ENCODE measurements at regions not wholly inside any gene's neighbourhood (a gene's known extent, or its start where the extent isn't known, plus 50 kb on each side); places are given as distances from the start of the nearest gene placed in this dataset.

DNA sequence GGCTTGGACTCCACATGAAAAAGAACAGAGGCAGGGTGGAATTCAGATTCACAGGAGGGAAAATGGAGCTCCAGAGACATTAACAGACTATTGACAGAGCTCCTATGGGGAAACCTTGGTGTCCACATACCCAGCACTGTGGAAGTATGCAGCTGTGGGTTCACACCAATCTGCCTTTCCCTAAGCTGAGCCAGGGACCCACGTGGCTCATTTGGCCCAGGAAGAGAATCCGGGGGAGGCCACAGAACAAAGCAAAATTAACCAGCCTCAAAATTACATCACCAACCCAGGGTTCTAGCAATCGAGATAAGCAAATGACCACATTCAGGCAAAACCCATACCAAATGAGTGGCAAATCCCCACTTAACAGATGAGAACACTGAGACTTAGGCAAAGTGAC, 105.8 kb upstream of the TWIST2 start:
- TF ChIP-seq, protein P1, sequence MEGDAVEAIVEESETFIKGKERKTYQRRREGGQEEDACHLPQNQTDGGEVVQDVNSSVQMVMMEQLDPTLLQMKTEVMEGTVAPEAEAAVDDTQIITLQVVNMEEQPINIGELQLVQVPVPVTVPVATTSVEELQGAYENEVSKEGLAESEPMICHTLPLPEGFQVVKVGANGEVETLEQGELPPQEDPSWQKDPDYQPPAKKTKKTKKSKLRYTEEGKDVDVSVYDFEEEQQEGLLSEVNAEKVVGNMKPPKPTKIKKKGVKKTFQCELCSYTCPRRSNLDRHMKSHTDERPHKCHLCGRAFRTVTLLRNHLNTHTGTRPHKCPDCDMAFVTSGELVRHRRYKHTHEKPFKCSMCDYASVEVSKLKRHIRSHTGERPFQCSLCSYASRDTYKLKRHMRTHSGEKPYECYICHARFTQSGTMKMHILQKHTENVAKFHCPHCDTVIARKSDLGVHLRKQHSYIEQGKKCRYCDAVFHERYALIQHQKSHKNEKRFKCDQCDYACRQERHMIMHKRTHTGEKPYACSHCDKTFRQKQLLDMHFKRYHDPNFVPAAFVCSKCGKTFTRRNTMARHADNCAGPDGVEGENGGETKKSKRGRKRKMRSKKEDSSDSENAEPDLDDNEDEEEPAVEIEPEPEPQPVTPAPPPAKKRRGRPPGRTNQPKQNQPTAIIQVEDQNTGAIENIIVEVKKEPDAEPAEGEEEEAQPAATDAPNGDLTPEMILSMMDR (IDR thresholded peaks at IDR 0.05; ENCODE audit: low read depth, low read length) = no peak

GRCh38 chr2:238742664-238743063, 105.2 kb upstream of the TWIST2 start:
- TF ChIP-seq, protein P1 (IDR thresholded peaks at IDR 0.05; ENCODE audit: low read depth, low read length) = no peak
- no peak for DNase-seq (ENCODE audit: low read depth, low spot score)
- H3K4me3 ChIP-seq (ENCODE audit: low read depth, low read length) = no peak overlapping the region
- in situ Hi-C loops (cut with HindIII; ENCODE audit: low sequenced_read_pairs) = no loop called here

More for the DNA sequence above, 105.8 kb upstream of the TWIST2 start:
- in situ Hi-C loops (cut with HindIII; ENCODE audit: low sequenced_read_pairs) = no loop called here
- DNase-seq (ENCODE audit: low read depth, low spot score) = no peak
- no peak overlapping the region for H3K4me3 ChIP-seq (ENCODE audit: low read depth, low read length)

DNA sequence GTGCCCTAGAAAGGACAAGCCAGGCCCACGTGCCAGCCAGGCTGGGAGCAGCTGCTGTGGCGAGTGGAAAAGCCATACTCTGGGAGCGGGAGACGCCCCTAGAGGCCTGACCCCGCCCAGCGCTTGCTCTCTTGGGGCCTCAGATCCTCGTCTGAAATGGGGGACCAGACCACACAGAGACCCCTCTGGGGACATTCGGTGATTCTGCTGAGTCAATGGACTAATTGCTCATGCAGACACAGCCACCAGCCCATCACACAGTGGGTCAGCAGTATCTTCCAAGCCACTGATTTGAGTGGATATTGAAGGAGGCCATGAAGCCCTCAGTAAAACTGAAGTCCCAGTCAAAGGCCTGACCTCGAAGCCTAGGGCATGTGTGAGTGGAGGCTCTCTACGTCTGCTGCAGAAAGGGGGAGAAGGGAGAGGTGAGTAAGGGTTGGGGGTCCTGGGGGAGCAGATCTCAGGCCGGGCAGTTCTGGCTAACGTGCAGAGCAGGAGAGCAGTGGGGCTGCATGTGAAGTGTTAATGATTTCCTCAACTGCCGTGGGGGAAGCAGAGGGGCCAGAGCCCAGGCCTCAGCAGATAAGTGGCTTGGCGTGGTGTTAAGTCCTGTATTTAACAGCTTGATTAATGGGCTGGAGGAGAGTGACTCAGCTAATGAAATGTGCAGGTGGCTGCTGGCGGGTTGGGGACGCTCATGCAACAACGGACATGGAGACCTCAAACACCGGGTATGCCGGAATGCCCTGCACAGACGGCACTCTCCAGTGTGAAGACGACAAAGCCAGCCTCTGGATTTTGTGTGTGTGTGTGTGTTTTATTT, 104.4 kb upstream of the TWIST2 start:
- DNase-seq (ENCODE audit: low read depth, low spot score) = no peak
- no peak overlapping the region for H3K4me3 ChIP-seq (ENCODE audit: low read depth, low read length)
- in situ Hi-C loops (cut with HindIII; ENCODE audit: low sequenced_read_pairs) = no loop called here
- TF ChIP-seq, protein P1 (IDR thresholded peaks at IDR 0.05; ENCODE audit: low read depth, low read length) = no peak

- H3K4me3 ChIP-seq (ENCODE audit: low read depth, low read length) = no peak overlapping the region
- DNase-seq (ENCODE audit: low read depth, low spot score) = no peak
- in situ Hi-C loops (cut with HindIII; ENCODE audit: low sequenced_read_pairs) = no loop called here
- TF ChIP-seq, protein P1 (IDR thresholded peaks at IDR 0.05; ENCODE audit: low read depth, low read length) = no peak
Observed at GRCh38 chr2:238744951-238745350, 102.9 kb upstream of the TWIST2 start.

DNA sequence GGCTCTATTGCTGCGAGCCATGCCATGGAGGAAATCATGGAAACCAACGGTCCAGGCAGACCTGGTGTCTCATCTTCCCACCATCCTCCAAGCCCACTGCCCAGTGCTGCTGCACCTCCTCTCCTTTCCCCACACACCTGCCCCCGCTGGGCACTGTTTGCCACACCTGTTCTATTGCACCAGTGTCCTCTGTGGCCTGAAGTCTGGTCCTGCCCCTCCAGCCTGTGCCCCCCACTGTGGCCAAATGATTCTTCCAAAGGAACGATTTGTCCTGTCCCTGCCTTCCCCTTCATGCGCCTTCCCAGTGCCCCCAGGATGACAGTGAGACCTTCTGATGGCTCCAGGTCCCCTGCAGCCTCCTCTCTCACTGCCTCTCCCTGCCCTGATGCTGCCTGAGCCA, 101.9 kb upstream of the TWIST2 start:
- no peak for DNase-seq (ENCODE audit: low read depth, low spot score)
- in situ Hi-C loops (cut with HindIII; ENCODE audit: low sequenced_read_pairs) = no loop called here
- TF ChIP-seq, protein P1 (IDR thresholded peaks at IDR 0.05; ENCODE audit: low read depth, low read length) = no peak
- H3K4me3 ChIP-seq (ENCODE audit: low read depth, low read length) = no peak overlapping the region

DNA sequence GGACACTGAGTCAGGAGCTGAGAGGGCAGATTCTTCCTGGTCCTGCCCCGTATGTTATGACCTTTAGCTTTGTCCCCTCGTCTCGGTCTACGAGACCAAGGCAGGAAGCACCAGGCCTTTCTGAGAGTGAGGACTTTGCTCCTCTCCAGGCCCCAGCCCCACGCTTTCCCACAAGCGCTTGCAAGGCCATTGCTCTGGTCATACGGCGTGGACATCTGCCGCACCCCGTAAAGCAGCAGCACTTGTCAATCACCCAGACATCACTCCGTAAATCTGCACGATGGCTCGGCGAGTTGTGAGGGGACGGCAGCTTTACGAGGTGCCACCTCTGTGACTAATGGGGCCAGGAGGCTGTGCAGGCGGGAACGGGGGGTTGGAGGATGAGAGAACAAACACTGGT, 100.8 kb upstream of the TWIST2 start:
- H3K4me3 ChIP-seq (ENCODE audit: low read depth, low read length) = no peak overlapping the region
- in situ Hi-C loops (cut with HindIII; ENCODE audit: low sequenced_read_pairs) = no loop called here
- no peak for DNase-seq (ENCODE audit: low read depth, low spot score)
- TF ChIP-seq, protein P1 (IDR thresholded peaks at IDR 0.05; ENCODE audit: low read depth, low read length) = no peak
